MM.1S (cell line): ENCODE measurements at regions not wholly inside any gene's neighbourhood (a gene's known extent, or its start where the extent isn't known, plus 50 kb on each side); places are given as distances from the start of the nearest gene placed in this dataset.

Experiments used
- DNase-seq: peaks from one replicate; pipeline ENCODE4 v3.0.0-alpha.2; 2015
- H2AFZ ChIP-seq: fragments of 300-600 bp; sonication (generic); 2 replicates; pipeline ENCODE4 v1.6.0; 2016; ENCODE audit warnings: antibody characterized with exemption, low read length
- H3F3A ChIP-seq: fragments of 300-600 bp; sonication (generic); 2 replicates; pipeline ENCODE4 v1.6.1; 2016; ENCODE audit warnings: mild to moderate bottlenecking, antibody characterized with exemption, low read length, moderate library complexity, mixed read lengths; ENCODE audit not compliant: insufficient read depth
- H3K27ac ChIP-seq: fragments of 300-600 bp; sonication (generic); 2 replicates; pipeline ENCODE4 v1.5.1; 2016; ENCODE audit warnings: mild to moderate bottlenecking, low read length
- H3K27me3 ChIP-seq: fragments of 300-600 bp; sonication (generic); replicated peaks from 2 replicates; pipeline ENCODE4 v1.6.0; 2016; ENCODE audit warnings: low read length; ENCODE audit not compliant: insufficient read depth
- H3K36me3 ChIP-seq: fragments of 300-600 bp; sonication (generic); replicated peaks from 2 replicates; pipeline ENCODE4 v1.6.1; 2016; ENCODE audit warnings: mild to moderate bottlenecking, low read length, mixed read lengths; ENCODE audit not compliant: insufficient read depth
- H3K4me1 ChIP-seq: fragments of 300-600 bp; sonication (generic); 2 replicates; pipeline ENCODE4 v1.6.1; 2016; ENCODE audit warnings: low read length, mixed read lengths
- H3K4me2 ChIP-seq: fragments of 300-600 bp; sonication (generic); 2 replicates; pipeline ENCODE4 v1.6.0; 2016; ENCODE audit warnings: low read depth, low read length
- H3K4me3 ChIP-seq: fragments of 300-600 bp; sonication (generic); 2 replicates; pipeline ENCODE4 v1.5.1; 2016; ENCODE audit warnings: low read length, mixed read lengths
- H3K79me2 ChIP-seq: fragments of 300-600 bp; sonication (generic); 2 replicates; pipeline ENCODE4 v1.6.1; 2016; ENCODE audit warnings: mixed run types, low read length, mixed read lengths
- H3K9ac ChIP-seq: fragments of 300-600 bp; sonication (generic); 2 replicates; pipeline ENCODE4 v1.6.1; 2016; ENCODE audit warnings: low read length, mixed read lengths
- H3K9me2 ChIP-seq: fragments of 300-600 bp; sonication (generic); replicated peaks from 2 replicates; pipeline ENCODE4 v1.6.1; 2016; ENCODE audit warnings: mild to moderate bottlenecking, low read length, mixed read lengths; ENCODE audit not compliant: insufficient read depth
- H3K9me3 ChIP-seq: fragments of 300-600 bp; sonication (generic); replicated peaks from 2 replicates; pipeline ENCODE4 v1.6.1; 2016; ENCODE audit warnings: mild to moderate bottlenecking, low read length, mixed read lengths; ENCODE audit not compliant: insufficient read depth
- H4K20me1 ChIP-seq: fragments of 300-600 bp; sonication (generic); 2 replicates; pipeline ENCODE4 v1.6.1; 2016; ENCODE audit warnings: mild to moderate bottlenecking, low read length, moderate library complexity, mixed read lengths; ENCODE audit not compliant: insufficient read depth
- CTCF ChIP-seq: fragments of 300-600 bp; sonication (generic); IDR thresholded peaks from 2 replicates; pipeline ENCODE4 v1.5.1; 2016; ENCODE audit warnings: antibody characterized with exemption, low read length, mixed read lengths
- EZH2 ChIP-seq: fragments of 300-600 bp; sonication (generic); optimal IDR thresholded peaks from 2 replicates; pipeline ENCODE3; 2017; ENCODE audit warnings: low read depth, mild to moderate bottlenecking, antibody characterized with exemption, low read length, mixed read lengths
- EZH2phosphoT487 ChIP-seq: fragments of 300-600 bp; sonication (generic); IDR thresholded peaks from 2 replicates; pipeline ENCODE4 v1.6.1; 2018; ENCODE audit warnings: antibody characterized with exemption, low read length

GRCh38 chr14:104512061-104512460 is 67.5 kb upstream of the C14orf180 start:
- Histone ChIP-seq H3F3A (no peaks in the 10 kb centered on the region), H3K4me2 (no peak overlapping the region), H3K79me2 (no peaks in the 10 kb centered on the region), H2AFZ (no peak overlapping the region), H3K9ac (no peak overlapping the region), H3K36me3 (no peaks in the 10 kb centered on the region), H3K9me2 (no peaks in the 10 kb centered on the region), H3K27ac (no peak overlapping the region), H3K4me1 (no peaks in the 10 kb centered on the region), H3K9me3 (no peaks in the 10 kb centered on the region), H3K27me3 (peaks cover 4% of the 10 kb centered on the region), H3K4me3 (no peak overlapping the region), H4K20me1 (no peaks in the 10 kb centered on the region)
- no peak for DNase-seq
- TF ChIP-seq CTCF (no peak), EZH2 (no peak), EZH2phosphoT487 (no peak)

- no peaks in the 10 kb centered on the region for H3K9me3 ChIP-seq
- H3K36me3 ChIP-seq = no peaks in the 10 kb centered on the region
- H3K4me2 ChIP-seq = no peak overlapping the region
- H3K27ac ChIP-seq = no peak overlapping the region
- H4K20me1 ChIP-seq = no peaks in the 10 kb centered on the region
- H3F3A ChIP-seq = no peaks in the 10 kb centered on the region
- TF ChIP-seq CTCF = no peak
- no peak for TF ChIP-seq EZH2
- no peak for TF ChIP-seq EZH2phosphoT487
- H3K79me2 ChIP-seq = no peaks in the 10 kb centered on the region
- no peaks in the 10 kb centered on the region for H3K4me1 ChIP-seq
- no peak overlapping the region for H3K9ac ChIP-seq
- H3K4me3 ChIP-seq = no peak overlapping the region
- H3K9me2 ChIP-seq = no peaks in the 10 kb centered on the region
- DNase-seq = no peak
- no peak overlapping the region for H2AFZ ChIP-seq
- peaks cover 4% of the 10 kb centered on the region for H3K27me3 ChIP-seq
Observed at GRCh38 chr14:104512771-104513640, 66.6 kb upstream of the C14orf180 start.

GRCh38 chr14:104513641-104514046 is 65.9 kb upstream of the C14orf180 start:
- H2AFZ ChIP-seq = no peak overlapping the region
- no peaks in the 10 kb centered on the region for H3K9me2 ChIP-seq
- H3K36me3 ChIP-seq = no peaks in the 10 kb centered on the region
- TF ChIP-seq CTCF (no peak), EZH2 (no peak), EZH2phosphoT487 (no peak)
- no peak for DNase-seq
- H3K27ac ChIP-seq = no peak overlapping the region
- H3K27me3 ChIP-seq = peaks cover 5% of the 10 kb centered on the region
- no peaks in the 10 kb centered on the region for H3K79me2 ChIP-seq
- no peaks in the 10 kb centered on the region for H3K9me3 ChIP-seq
- H3K4me1 ChIP-seq = no peaks in the 10 kb centered on the region
- H3K4me2 ChIP-seq = no peak overlapping the region
- no peaks in the 10 kb centered on the region for H3F3A ChIP-seq
- H4K20me1 ChIP-seq = no peaks in the 10 kb centered on the region
- no peak overlapping the region for H3K9ac ChIP-seq
- no peak overlapping the region for H3K4me3 ChIP-seq
